ENCODE measurements at regions not wholly inside any gene's neighbourhood (a gene's known extent, or its start where the extent isn't known, plus 50 kb on each side); places are given as distances from the start of the nearest gene placed in this dataset.

DNA sequence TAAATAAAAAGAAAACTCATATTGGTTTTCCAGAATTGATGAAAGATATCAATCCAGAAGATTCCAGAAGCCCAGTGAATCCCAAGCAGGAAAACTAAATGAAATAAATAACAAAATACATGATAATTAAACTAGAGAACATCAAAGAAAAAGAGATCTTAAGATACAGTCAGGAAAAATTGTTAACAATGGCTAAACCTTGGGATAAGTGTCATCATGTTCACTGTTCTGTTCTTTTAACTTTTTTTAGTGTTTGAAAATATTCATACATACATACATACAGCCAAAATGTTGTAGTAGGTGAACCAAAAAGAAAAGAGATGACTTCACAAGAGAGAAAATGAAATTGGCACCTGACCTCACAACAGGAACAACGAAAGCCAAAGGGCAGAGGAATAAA lies 72.2 kb upstream of the MYCN start:
- TF ChIP-seq CTCF (IDR thresholded peaks at IDR 0.05 in 8 of 11, conservative IDR thresholded peaks at IDR 0.05 in 3 of 11): no peak
- no peak for TF ChIP-seq POLR2AphosphoS5 (IDR thresholded peaks at IDR 0.05)

All from spleen (tissue), 7 donors.